ENCODE measurements at regions not wholly inside any gene's neighbourhood (a gene's known extent, or its start where the extent isn't known, plus 50 kb on each side); places are given as distances from the start of the nearest gene placed in this dataset.

- TF ChIP-seq SPI1 (IDR thresholded peaks at IDR 0.05; ENCODE audit: borderline replicate concordance, low read depth) (no peak), POLR2AphosphoS5 (IDR thresholded peaks at IDR 0.05; ENCODE audit: low read depth) (no peak), REST (IDR thresholded peaks at IDR 0.05; ENCODE audit: insufficient replicate concordance, low read depth) (no peak), GABPA (IDR thresholded peaks at IDR 0.05; ENCODE audit: low read depth) (no peak), CTCF (IDR thresholded peaks at IDR 0.05; ENCODE audit: insufficient read depth, low read length) (no peak)
- DNase-seq (ENCODE audit: low read depth in 1 of 2, low spot score in 1 of 2) = no peak
- H3K4me3 ChIP-seq (replicated peaks; ENCODE audit: insufficient read depth, low read length) = no peak overlapping the region
- no peak overlapping the region for H3K27ac ChIP-seq (replicated peaks)
- H3K27me3 ChIP-seq (ENCODE audit: insufficient read depth, poor library complexity, severe bottlenecking) = no peaks in the 10 kb centered on the region
Measured at GRCh38 chr13:76790980-76791819, 95.0 kb downstream of the KCTD12 start.

GRCh38 chr13:76790526-76790925 lies 95.7 kb downstream of the KCTD12 start:
- H3K27ac ChIP-seq (replicated peaks) = no peak overlapping the region
- TF ChIP-seq CTCF (IDR thresholded peaks at IDR 0.05; ENCODE audit: insufficient read depth, low read length) (no peak), REST (IDR thresholded peaks at IDR 0.05; ENCODE audit: insufficient replicate concordance, low read depth) (no peak), POLR2AphosphoS5 (IDR thresholded peaks at IDR 0.05; ENCODE audit: low read depth) (no peak), SPI1 (IDR thresholded peaks at IDR 0.05; ENCODE audit: borderline replicate concordance, low read depth) (no peak), GABPA (IDR thresholded peaks at IDR 0.05; ENCODE audit: low read depth) (no peak)
- DNase-seq (ENCODE audit: low read depth in 1 of 2, low spot score in 1 of 2) = no peak
- no peaks in the 10 kb centered on the region for H3K27me3 ChIP-seq (ENCODE audit: insufficient read depth, poor library complexity, severe bottlenecking)
- no peak overlapping the region for H3K4me3 ChIP-seq (replicated peaks; ENCODE audit: insufficient read depth, low read length)

- H3K27me3 ChIP-seq (ENCODE audit: insufficient read depth, poor library complexity, severe bottlenecking) = no peaks in the 10 kb centered on the region
- no peak overlapping the region for H3K4me3 ChIP-seq (replicated peaks; ENCODE audit: insufficient read depth, low read length)
- no peak for DNase-seq (ENCODE audit: low read depth in 1 of 2, low spot score in 1 of 2)
- no peak overlapping the region for H3K27ac ChIP-seq (replicated peaks)
- TF ChIP-seq SPI1 (IDR thresholded peaks at IDR 0.05; ENCODE audit: borderline replicate concordance, low read depth) = no peak
- TF ChIP-seq REST (IDR thresholded peaks at IDR 0.05; ENCODE audit: insufficient replicate concordance, low read depth) = no peak
- no peak for TF ChIP-seq POLR2AphosphoS5 (IDR thresholded peaks at IDR 0.05; ENCODE audit: low read depth)
- TF ChIP-seq CTCF (IDR thresholded peaks at IDR 0.05; ENCODE audit: insufficient read depth, low read length) = no peak
- TF ChIP-seq GABPA (IDR thresholded peaks at IDR 0.05; ENCODE audit: low read depth) = no peak
Measured at GRCh38 chr13:76783798-76784197, 102.4 kb downstream of the KCTD12 start.
